ENCODE measurements at regions not wholly inside any gene's neighbourhood (a gene's known extent, or its start where the extent isn't known, plus 50 kb on each side); places are given as distances from the start of the nearest gene placed in this dataset.
"Not testable (repeated sequence)": the region's sequence is repeated elsewhere in the genome, so short reads cannot be mapped to it uniquely, and the experiment has no call there.

- DNase-seq; H3K4me3 ChIP-seq (ENCODE audit: control insufficient read depth in 1 of 7, extremely low read depth in 1 of 7, insufficient read depth in 4 of 7, low read depth in 2 of 7, low read length in 6 of 7); POLR2A ChIA-PET; H3K36me3 ChIP-seq (ENCODE audit: control insufficient read depth in 4 of 4, insufficient read depth in 4 of 4, low read length in 3 of 4); H3K9me3 ChIP-seq (ENCODE audit: control extremely low read depth in 1 of 5, control insufficient read depth in 4 of 5, insufficient read depth in 2 of 5, low read depth in 1 of 5, low read length in 4 of 5); CTCF ChIA-PET; H3K27ac ChIP-seq (ENCODE audit: insufficient read depth in 1 of 2, low read depth in 1 of 2, low read length in 2 of 2, poor library complexity in 1 of 2, severe bottlenecking in 2 of 2); H3K4me1 ChIP-seq (ENCODE audit: control extremely low read depth in 1 of 4, control insufficient read depth in 4 of 4, insufficient read depth in 4 of 4, low read length in 3 of 4); H3K27me3 ChIP-seq (replicated peaks in 2 of 5; ENCODE audit: control insufficient read depth in 4 of 5, insufficient read depth in 5 of 5, low read length in 4 of 5): not testable (repeated sequence)
- WGBS (ENCODE audit: insufficient coverage), result 86% methylated on average over 7 of the region's 11 CpGs
Observed at GRCh38 chr1:72985024-72985423, 702.7 kb upstream of the NEGR1 start.

DNA sequence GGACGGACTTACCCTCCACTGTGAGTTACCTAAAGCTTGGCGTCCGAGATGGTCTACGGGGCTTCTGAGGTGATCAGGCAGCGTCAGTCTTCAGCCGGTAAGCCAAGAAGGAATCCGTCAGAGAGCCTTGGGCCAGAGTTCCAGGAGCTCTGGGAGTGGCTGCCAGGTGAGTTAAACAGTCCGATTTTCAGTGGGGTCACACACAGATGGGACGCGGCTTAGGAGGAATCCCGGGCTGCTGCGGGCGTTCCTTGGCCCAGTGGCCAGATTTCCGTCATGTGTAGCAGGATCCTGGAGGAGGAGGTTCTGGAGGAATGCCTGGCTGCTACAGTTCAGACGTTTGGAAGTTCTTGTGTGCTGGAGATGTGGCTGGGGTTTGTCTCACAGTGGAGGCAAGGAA is 700.7 kb upstream of the NEGR1 start:
- WGBS (ENCODE audit: insufficient coverage), result 94% methylated on average over 13 of the region's 15 CpGs

DNA sequence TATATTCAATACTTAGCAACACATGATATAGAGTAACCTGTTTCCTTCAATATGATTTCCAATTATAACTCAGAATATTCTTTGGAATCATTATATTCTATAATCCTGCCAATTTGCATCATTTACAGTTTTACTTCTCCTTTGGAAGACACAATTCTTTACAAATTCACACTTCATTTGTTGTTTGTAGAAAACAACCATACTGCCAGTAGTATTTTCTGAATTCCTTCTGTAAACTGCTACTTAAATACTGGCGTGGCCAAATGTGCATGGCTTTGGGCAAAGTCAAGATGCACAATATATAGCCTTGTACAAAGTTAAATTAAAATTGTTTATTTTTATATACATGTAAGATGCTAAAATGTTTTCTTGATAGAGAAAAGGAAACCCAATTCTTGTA is 687.1 kb upstream of the NEGR1 start:
- H3K9me3 ChIP-seq (ENCODE audit: control extremely low read depth in 1 of 5, control insufficient read depth in 4 of 5, insufficient read depth in 2 of 5, low read depth in 1 of 5, low read length in 4 of 5), result no peaks in the 10 kb centered on the region
- POLR2A ChIA-PET, result no interaction called here
- no peak overlapping the region for H3K27ac ChIP-seq (ENCODE audit: insufficient read depth in 1 of 2, low read depth in 1 of 2, low read length in 2 of 2, poor library complexity in 1 of 2, severe bottlenecking in 2 of 2)
- no peaks in the 10 kb centered on the region for H3K27me3 ChIP-seq (replicated peaks in 2 of 5; ENCODE audit: control insufficient read depth in 4 of 5, insufficient read depth in 5 of 5, low read length in 4 of 5)
- WGBS (ENCODE audit: insufficient coverage), result no CpG with 5 or more reads among the region's 1 CpG
- no peak overlapping the region for H3K4me3 ChIP-seq (ENCODE audit: control insufficient read depth in 1 of 7, extremely low read depth in 1 of 7, insufficient read depth in 4 of 7, low read depth in 2 of 7, low read length in 6 of 7)
- DNase-seq, result no peak
- CTCF ChIA-PET, result no interaction called here
- H3K4me1 ChIP-seq (ENCODE audit: control extremely low read depth in 1 of 4, control insufficient read depth in 4 of 4, insufficient read depth in 4 of 4, low read length in 3 of 4), result no peaks in the 10 kb centered on the region
- no peaks in the 10 kb centered on the region for H3K36me3 ChIP-seq (ENCODE audit: control insufficient read depth in 4 of 4, insufficient read depth in 4 of 4, low read length in 3 of 4)

More for the DNA sequence above, 700.7 kb upstream of the NEGR1 start:
- POLR2A ChIA-PET; H3K27me3 ChIP-seq (replicated peaks in 2 of 5; ENCODE audit: control insufficient read depth in 4 of 5, insufficient read depth in 5 of 5, low read length in 4 of 5); H3K9me3 ChIP-seq (ENCODE audit: control extremely low read depth in 1 of 5, control insufficient read depth in 4 of 5, insufficient read depth in 2 of 5, low read depth in 1 of 5, low read length in 4 of 5); DNase-seq; H3K4me1 ChIP-seq (ENCODE audit: control extremely low read depth in 1 of 4, control insufficient read depth in 4 of 4, insufficient read depth in 4 of 4, low read length in 3 of 4); H3K4me3 ChIP-seq (ENCODE audit: control insufficient read depth in 1 of 7, extremely low read depth in 1 of 7, insufficient read depth in 4 of 7, low read depth in 2 of 7, low read length in 6 of 7); H3K27ac ChIP-seq (ENCODE audit: insufficient read depth in 1 of 2, low read depth in 1 of 2, low read length in 2 of 2, poor library complexity in 1 of 2, severe bottlenecking in 2 of 2); CTCF ChIA-PET; H3K36me3 ChIP-seq (ENCODE audit: control insufficient read depth in 4 of 4, insufficient read depth in 4 of 4, low read length in 3 of 4): not testable (repeated sequence)

DNA sequence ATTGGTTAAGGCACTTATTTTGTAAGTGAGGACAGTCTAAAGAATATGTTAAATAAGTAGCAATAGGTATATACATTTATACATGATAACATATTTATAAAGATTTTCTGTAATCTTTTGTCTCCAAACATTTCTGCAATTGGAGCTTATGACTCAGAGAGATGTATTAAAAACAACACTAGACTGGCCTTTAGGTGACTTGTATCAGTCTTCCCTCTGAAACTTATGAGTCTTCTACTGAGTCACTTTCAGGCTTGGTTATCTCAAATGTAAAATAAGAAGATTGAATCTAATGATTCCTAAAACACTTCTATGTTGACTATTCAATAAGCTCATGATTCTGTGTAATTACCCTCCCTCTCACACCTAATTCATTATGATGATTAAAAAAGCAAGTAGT is 672.6 kb upstream of the NEGR1 start:
- ChIA-PET POLR2A (no interaction called here), CTCF (no interaction called here)
- H3K4me1 ChIP-seq (ENCODE audit: control extremely low read depth in 1 of 4, control insufficient read depth in 4 of 4, insufficient read depth in 4 of 4, low read length in 3 of 4), result no peaks in the 10 kb centered on the region
- H3K27me3 ChIP-seq (replicated peaks in 2 of 5; ENCODE audit: control insufficient read depth in 4 of 5, insufficient read depth in 5 of 5, low read length in 4 of 5), result no peaks in the 10 kb centered on the region
- no peak overlapping the region for H3K4me3 ChIP-seq (ENCODE audit: control insufficient read depth in 1 of 7, extremely low read depth in 1 of 7, insufficient read depth in 4 of 7, low read depth in 2 of 7, low read length in 6 of 7)
- peaks cover 0 to 3% (median 0%) of the 10 kb centered on the region in 5 experiments for H3K9me3 ChIP-seq (ENCODE audit: control extremely low read depth in 1 of 5, control insufficient read depth in 4 of 5, insufficient read depth in 2 of 5, low read depth in 1 of 5, low read length in 4 of 5)
- H3K27ac ChIP-seq (ENCODE audit: insufficient read depth in 1 of 2, low read depth in 1 of 2, low read length in 2 of 2, poor library complexity in 1 of 2, severe bottlenecking in 2 of 2), result no peak overlapping the region
- DNase-seq, result no peak
- H3K36me3 ChIP-seq (ENCODE audit: control insufficient read depth in 4 of 4, insufficient read depth in 4 of 4, low read length in 3 of 4), result no peaks in the 10 kb centered on the region

GRCh38 chr1:72950900-72951299 is 668.6 kb upstream of the NEGR1 start:
- DNase-seq; H3K4me1 ChIP-seq (ENCODE audit: control extremely low read depth in 1 of 4, control insufficient read depth in 4 of 4, insufficient read depth in 4 of 4, low read length in 3 of 4); H3K27me3 ChIP-seq (replicated peaks in 2 of 5; ENCODE audit: control insufficient read depth in 4 of 5, insufficient read depth in 5 of 5, low read length in 4 of 5); H3K9me3 ChIP-seq (ENCODE audit: control extremely low read depth in 1 of 5, control insufficient read depth in 4 of 5, insufficient read depth in 2 of 5, low read depth in 1 of 5, low read length in 4 of 5); CTCF ChIA-PET; H3K36me3 ChIP-seq (ENCODE audit: control insufficient read depth in 4 of 4, insufficient read depth in 4 of 4, low read length in 3 of 4); H3K4me3 ChIP-seq (ENCODE audit: control insufficient read depth in 1 of 7, extremely low read depth in 1 of 7, insufficient read depth in 4 of 7, low read depth in 2 of 7, low read length in 6 of 7); POLR2A ChIA-PET; H3K27ac ChIP-seq (ENCODE audit: insufficient read depth in 1 of 2, low read depth in 1 of 2, low read length in 2 of 2, poor library complexity in 1 of 2, severe bottlenecking in 2 of 2): not testable (repeated sequence)
- 92% methylated on average over 2 of the region's 3 CpGs for WGBS (ENCODE audit: insufficient coverage)

GRCh38 chr1:72946903-72947499 is 664.7 kb upstream of the NEGR1 start:
- no peak overlapping the region for H3K27ac ChIP-seq (ENCODE audit: insufficient read depth in 1 of 2, low read depth in 1 of 2, low read length in 2 of 2, poor library complexity in 1 of 2, severe bottlenecking in 2 of 2)
- no CpG with 5 or more reads among the region's 3 CpGs for WGBS (ENCODE audit: insufficient coverage)
- ChIA-PET POLR2A (no interaction called here), CTCF (no interaction called here)
- no peaks in the 10 kb centered on the region for H3K9me3 ChIP-seq (ENCODE audit: control extremely low read depth in 1 of 5, control insufficient read depth in 4 of 5, insufficient read depth in 2 of 5, low read depth in 1 of 5, low read length in 4 of 5)
- H3K4me3 ChIP-seq (ENCODE audit: control insufficient read depth in 1 of 7, extremely low read depth in 1 of 7, insufficient read depth in 4 of 7, low read depth in 2 of 7, low read length in 6 of 7), result no peak overlapping the region
- DNase-seq, result no peak
- H3K4me1 ChIP-seq (ENCODE audit: control extremely low read depth in 1 of 4, control insufficient read depth in 4 of 4, insufficient read depth in 4 of 4, low read length in 3 of 4), result no peaks in the 10 kb centered on the region
- no peaks in the 10 kb centered on the region for H3K27me3 ChIP-seq (replicated peaks in 2 of 5; ENCODE audit: control insufficient read depth in 4 of 5, insufficient read depth in 5 of 5, low read length in 4 of 5)
- H3K36me3 ChIP-seq (ENCODE audit: control insufficient read depth in 4 of 4, insufficient read depth in 4 of 4, low read length in 3 of 4), result no peaks in the 10 kb centered on the region

DNA sequence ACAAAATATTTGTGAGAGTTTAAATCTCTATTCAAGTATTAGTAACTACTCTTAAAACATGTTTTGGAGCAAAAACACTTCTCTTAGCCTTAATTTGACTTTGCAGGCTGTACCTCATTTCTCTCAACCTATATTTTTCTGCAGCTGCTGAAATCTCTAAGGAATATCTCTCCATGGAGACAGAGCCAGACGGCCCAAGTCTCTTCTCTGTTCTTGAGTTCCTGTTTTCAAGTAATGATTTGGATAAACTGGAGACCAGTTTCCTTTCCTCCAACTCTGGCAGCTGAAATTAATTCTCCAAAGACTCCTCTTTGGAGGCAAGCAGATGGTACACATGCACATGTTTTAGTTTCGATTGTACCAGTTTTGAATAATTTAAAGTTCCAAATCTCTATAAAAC is 659.7 kb upstream of the NEGR1 start:
- Histone ChIP-seq H3K9me3 (ENCODE audit: control extremely low read depth in 1 of 5, control insufficient read depth in 4 of 5, insufficient read depth in 2 of 5, low read depth in 1 of 5, low read length in 4 of 5) (no peaks in the 10 kb centered on the region), H3K4me1 (ENCODE audit: control extremely low read depth in 1 of 4, control insufficient read depth in 4 of 4, insufficient read depth in 4 of 4, low read length in 3 of 4) (no peaks in the 10 kb centered on the region), H3K36me3 (ENCODE audit: control insufficient read depth in 4 of 4, insufficient read depth in 4 of 4, low read length in 3 of 4) (no peaks in the 10 kb centered on the region), H3K27ac (ENCODE audit: insufficient read depth in 1 of 2, low read depth in 1 of 2, low read length in 2 of 2, poor library complexity in 1 of 2, severe bottlenecking in 2 of 2) (no peak overlapping the region), H3K4me3 (ENCODE audit: control insufficient read depth in 1 of 7, extremely low read depth in 1 of 7, insufficient read depth in 4 of 7, low read depth in 2 of 7, low read length in 6 of 7) (no peak overlapping the region), H3K27me3 (replicated peaks in 2 of 5; ENCODE audit: control insufficient read depth in 4 of 5, insufficient read depth in 5 of 5, low read length in 4 of 5) (no peaks in the 10 kb centered on the region)
- CTCF ChIA-PET, result no interaction called here
- no peak for DNase-seq
- 50% methylated on average over 2 of the region's 2 CpGs for WGBS (ENCODE audit: insufficient coverage)
- POLR2A ChIA-PET, result no interaction called here
